ENCODE measurements at regions not wholly inside any gene's neighbourhood (a gene's known extent, or its start where the extent isn't known, plus 50 kb on each side); places are given as distances from the start of the nearest gene placed in this dataset.

DNA sequence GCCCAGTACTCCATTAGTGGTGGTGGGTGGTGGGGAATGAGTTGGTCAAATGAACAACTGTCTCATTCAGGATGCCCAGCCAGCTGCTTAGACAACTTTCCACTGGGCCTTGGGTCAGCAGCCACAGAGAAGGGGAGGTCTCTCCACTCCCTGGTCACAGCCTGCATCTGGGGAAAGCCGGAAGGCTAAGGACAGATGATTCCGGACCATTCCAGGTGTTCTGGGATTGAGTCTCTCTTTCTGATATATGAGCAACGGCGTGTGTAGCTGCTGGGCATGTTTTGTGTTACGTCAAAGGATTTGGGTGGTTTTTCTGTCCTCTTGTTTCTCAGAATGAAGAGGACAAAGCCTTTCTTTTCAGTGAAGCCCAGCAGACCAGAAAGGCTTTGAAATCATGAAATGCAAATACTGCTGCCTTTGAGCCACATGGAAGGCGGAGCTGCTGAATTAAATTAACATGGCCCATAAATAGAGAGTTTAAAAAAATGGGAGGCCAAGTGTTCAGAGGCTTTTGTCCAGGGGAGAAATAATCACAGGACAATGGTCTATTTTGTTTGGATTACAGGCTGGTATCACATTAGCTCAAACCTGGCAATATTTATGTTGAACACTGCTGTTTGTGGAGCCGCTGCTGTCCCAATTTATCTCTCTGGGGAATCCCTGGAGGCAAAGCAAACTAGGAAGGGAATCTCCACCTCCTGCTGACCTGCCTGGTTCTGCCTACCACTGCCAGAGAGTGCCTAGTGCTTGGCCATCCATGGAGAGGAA lies 234.4 kb upstream of the E2F8 start:
- no peaks in the 10 kb centered on the region for H3K4me1 ChIP-seq (ENCODE audit: control insufficient read depth in 1 of 2, extremely low read depth in 1 of 2, insufficient read depth in 2 of 2, low read length in 2 of 2)
- DNase-seq = no peak
- H3K9me3 Mint-ChIP-seq = peaks cover 0 to 3% (median 0%) of the 10 kb centered on the region in 3 donors
- peaks cover 6 to 8% of the 10 kb centered on the region in 2 donors for H3K27me3 Mint-ChIP-seq
- H3K4me3 Mint-ChIP-seq = no peak overlapping the region
- peaks cover 0 to 9% of the 10 kb centered on the region in 2 experiments for H3K27me3 ChIP-seq (replicated peaks in 1 of 2; ENCODE audit: control insufficient read depth in 2 of 2, extremely low read depth in 1 of 2, insufficient read depth in 2 of 2, low read length in 1 of 2)
- ChIA-PET POLR2A (no interaction called here), CTCF (no interaction called here)
- 75% methylated on average over 5 of the region's 7 CpGs for WGBS (ENCODE audit: insufficient coverage)
- ATAC-seq (replicated peaks in 1 of 4) = no peak
- H3K9me3 ChIP-seq = no peaks in the 10 kb centered on the region
- no peak overlapping the region for H3K4me3 ChIP-seq (ENCODE audit: control insufficient read depth in 1 of 2, extremely low read depth in 1 of 2, low read length in 1 of 2)
- no peaks in the 10 kb centered on the region for H3K36me3 Mint-ChIP-seq
- H3K36me3 ChIP-seq (ENCODE audit: control insufficient read depth in 2 of 2, extremely low read depth in 1 of 2, insufficient read depth in 1 of 2, low read length in 1 of 2) = no peaks in the 10 kb centered on the region
- H3K27ac Mint-ChIP-seq = no peak overlapping the region
- H3K4me1 Mint-ChIP-seq = no peaks in the 10 kb centered on the region
- no peak overlapping the region for H3K27ac ChIP-seq (ENCODE audit: low read length)

DNA sequence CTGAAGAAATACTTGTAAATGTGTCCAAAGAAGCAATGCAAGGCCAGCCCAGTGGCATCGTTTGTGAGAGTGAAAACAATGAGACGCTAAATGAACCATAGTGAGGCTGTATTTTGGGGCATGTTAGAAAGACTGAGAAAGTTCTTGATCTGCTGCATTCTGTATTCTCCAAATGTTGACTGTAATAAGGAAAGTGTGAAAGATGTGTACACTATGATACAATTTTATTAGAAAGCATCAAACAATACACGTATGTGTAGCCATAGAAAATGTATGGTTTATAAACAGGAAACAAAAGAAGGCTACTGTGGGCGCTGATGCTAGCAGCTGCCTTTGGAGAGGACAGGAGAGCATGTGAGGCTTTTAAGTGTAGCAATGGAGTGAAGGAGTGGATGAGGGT lies 233.5 kb upstream of the E2F8 start:
- Histone ChIP-seq H3K27ac (ENCODE audit: low read length) (no peak overlapping the region), H3K36me3 (ENCODE audit: control insufficient read depth in 2 of 2, extremely low read depth in 1 of 2, insufficient read depth in 1 of 2, low read length in 1 of 2) (no peaks in the 10 kb centered on the region), H3K4me3 (ENCODE audit: control insufficient read depth in 1 of 2, extremely low read depth in 1 of 2, low read length in 1 of 2) (no peak overlapping the region), H3K27me3 (replicated peaks in 1 of 2; ENCODE audit: control insufficient read depth in 2 of 2, extremely low read depth in 1 of 2, insufficient read depth in 2 of 2, low read length in 1 of 2) (peaks cover 0 to 7% of the 10 kb centered on the region in 2 experiments), H3K4me1 (ENCODE audit: control insufficient read depth in 1 of 2, extremely low read depth in 1 of 2, insufficient read depth in 2 of 2, low read length in 2 of 2) (no peaks in the 10 kb centered on the region), H3K9me3 (no peaks in the 10 kb centered on the region)
- no peak overlapping the region for H3K27ac Mint-ChIP-seq
- no peaks in the 10 kb centered on the region for H3K36me3 Mint-ChIP-seq
- WGBS (ENCODE audit: insufficient coverage) = 78% methylated on average over 3 of the region's 4 CpGs
- peaks cover 6 to 8% of the 10 kb centered on the region in 2 donors for H3K27me3 Mint-ChIP-seq
- ATAC-seq (replicated peaks in 1 of 4) (no peak), DNase-seq (no peak)
- POLR2A ChIA-PET = no interaction called here
- H3K4me1 Mint-ChIP-seq = no peaks in the 10 kb centered on the region
- no peak overlapping the region for H3K4me3 Mint-ChIP-seq
- H3K9me3 Mint-ChIP-seq = peaks cover 0 to 3% (median 0%) of the 10 kb centered on the region in 3 donors
- CTCF ChIA-PET = no interaction called here

DNA sequence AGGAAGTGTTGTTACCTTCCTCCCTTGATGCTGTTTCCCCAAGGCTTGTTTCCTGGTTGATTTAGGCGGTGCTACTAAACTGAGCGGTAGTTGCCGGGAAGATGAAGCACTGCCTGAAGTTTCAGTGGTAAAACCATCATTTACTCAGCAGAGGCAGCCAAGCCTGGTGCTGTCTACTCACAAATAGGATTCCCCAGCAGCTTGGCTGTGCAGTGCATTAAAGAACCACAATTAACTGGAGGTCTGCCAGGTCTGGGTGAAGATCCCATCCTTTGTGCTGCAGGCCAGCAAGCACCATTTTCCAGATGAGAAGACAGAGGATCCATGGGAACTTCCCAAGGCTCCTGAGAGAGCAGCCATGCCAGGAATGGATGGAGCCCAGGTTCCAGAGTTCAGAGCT lies 231.9 kb upstream of the E2F8 start:
- Histone ChIP-seq H3K36me3 (ENCODE audit: control insufficient read depth in 2 of 2, extremely low read depth in 1 of 2, insufficient read depth in 1 of 2, low read length in 1 of 2) (no peaks in the 10 kb centered on the region), H3K4me1 (ENCODE audit: control insufficient read depth in 1 of 2, extremely low read depth in 1 of 2, insufficient read depth in 2 of 2, low read length in 2 of 2) (no peaks in the 10 kb centered on the region)

DNA sequence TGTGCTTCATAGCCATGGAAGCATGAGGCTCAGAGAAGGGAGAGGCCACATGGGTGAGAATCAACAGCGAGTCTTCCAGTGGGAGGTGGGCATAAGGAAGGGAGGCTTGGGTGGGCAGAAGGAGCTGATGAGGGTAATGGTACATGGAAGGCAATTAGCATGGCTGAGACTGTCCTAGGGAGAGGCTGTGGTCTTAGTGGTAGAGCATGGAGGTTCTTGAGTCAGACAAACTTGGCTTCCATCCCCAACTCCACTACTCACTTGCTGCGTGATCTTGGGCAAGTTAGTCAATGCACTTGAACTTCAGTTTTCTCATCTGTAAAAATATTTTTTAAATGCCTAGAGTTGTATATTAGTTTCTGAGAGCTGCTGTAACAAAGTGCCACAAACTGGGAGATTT lies 227.2 kb upstream of the E2F8 start:
- Histone ChIP-seq H3K4me3 (ENCODE audit: control insufficient read depth in 1 of 2, extremely low read depth in 1 of 2, low read length in 1 of 2) (no peak overlapping the region), H3K4me1 (ENCODE audit: control insufficient read depth in 1 of 2, extremely low read depth in 1 of 2, insufficient read depth in 2 of 2, low read length in 2 of 2) (no peaks in the 10 kb centered on the region), H3K27ac (ENCODE audit: low read length) (no peak overlapping the region), H3K27me3 (replicated peaks in 1 of 2; ENCODE audit: control insufficient read depth in 2 of 2, extremely low read depth in 1 of 2, insufficient read depth in 2 of 2, low read length in 1 of 2) (peaks cover 0 to 8% of the 10 kb centered on the region in 2 experiments), H3K36me3 (ENCODE audit: control insufficient read depth in 2 of 2, extremely low read depth in 1 of 2, insufficient read depth in 1 of 2, low read length in 1 of 2) (no peaks in the 10 kb centered on the region), H3K9me3 (no peaks in the 10 kb centered on the region)
- 75% methylated on average over 1 of the region's 2 CpGs for WGBS (ENCODE audit: insufficient coverage)
- ChIA-PET CTCF (no interaction called here), POLR2A (no interaction called here)
- no peak for ATAC-seq (replicated peaks in 1 of 4)
- DNase-seq = no peak
- H3K4me3 Mint-ChIP-seq = no peak overlapping the region
- peaks cover 5 to 9% of the 10 kb centered on the region in 2 donors for H3K27me3 Mint-ChIP-seq
- no peaks in the 10 kb centered on the region for H3K4me1 Mint-ChIP-seq
- no peaks in the 10 kb centered on the region for H3K36me3 Mint-ChIP-seq
- no peak overlapping the region for H3K27ac Mint-ChIP-seq
- no peaks in the 10 kb centered on the region for H3K9me3 Mint-ChIP-seq

More for the DNA sequence above, 231.9 kb upstream of the E2F8 start:
- DNase-seq (no peak), ATAC-seq (replicated peaks in 1 of 4) (no peak)
- ChIA-PET POLR2A (no interaction called here), CTCF (no interaction called here)
- WGBS (ENCODE audit: insufficient coverage) = 29% methylated on average over 3 of the region's 3 CpGs
- H3K27ac Mint-ChIP-seq = no peak overlapping the region
- Histone ChIP-seq H3K9me3 (no peaks in the 10 kb centered on the region), H3K27ac (ENCODE audit: low read length) (no peak overlapping the region), H3K4me3 (ENCODE audit: control insufficient read depth in 1 of 2, extremely low read depth in 1 of 2, low read length in 1 of 2) (no peak overlapping the region), H3K27me3 (replicated peaks in 1 of 2; ENCODE audit: control insufficient read depth in 2 of 2, extremely low read depth in 1 of 2, insufficient read depth in 2 of 2, low read length in 1 of 2) (peaks cover 0 to 10% of the 10 kb centered on the region in 2 experiments)
- no peak overlapping the region for H3K4me3 Mint-ChIP-seq
- H3K9me3 Mint-ChIP-seq = peaks cover 0 to 3% (median 0%) of the 10 kb centered on the region in 3 donors
- peaks cover 3 to 6% of the 10 kb centered on the region in 2 donors for H3K27me3 Mint-ChIP-seq
- no peaks in the 10 kb centered on the region for H3K36me3 Mint-ChIP-seq
- no peaks in the 10 kb centered on the region for H3K4me1 Mint-ChIP-seq

DNA sequence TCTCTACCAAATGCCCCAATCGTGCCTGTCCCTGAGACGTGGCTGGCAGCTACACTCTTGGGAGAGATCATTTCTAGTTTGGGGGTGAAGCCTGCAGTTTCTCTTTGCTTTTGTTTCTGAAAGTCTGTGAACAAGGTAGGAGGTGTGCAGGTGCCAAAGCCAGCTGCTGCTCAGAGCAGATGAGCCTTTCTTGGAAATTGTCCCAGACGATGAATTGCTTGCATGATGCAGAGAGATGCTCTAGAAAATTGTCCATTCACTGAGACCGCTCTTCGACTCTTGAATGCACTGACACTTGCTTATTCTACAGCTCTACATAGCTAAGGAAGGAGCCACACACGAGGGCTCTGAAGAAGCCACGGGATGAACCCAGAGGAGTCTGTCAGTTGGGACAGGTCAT lies 225.6 kb upstream of the E2F8 start:
- Histone ChIP-seq H3K27ac (ENCODE audit: low read length) (no peak overlapping the region), H3K4me1 (ENCODE audit: control insufficient read depth in 1 of 2, extremely low read depth in 1 of 2, insufficient read depth in 2 of 2, low read length in 2 of 2) (no peaks in the 10 kb centered on the region), H3K4me3 (ENCODE audit: control insufficient read depth in 1 of 2, extremely low read depth in 1 of 2, low read length in 1 of 2) (no peak overlapping the region), H3K27me3 (replicated peaks in 1 of 2; ENCODE audit: control insufficient read depth in 2 of 2, extremely low read depth in 1 of 2, insufficient read depth in 2 of 2, low read length in 1 of 2) (peaks cover 0 to 5% of the 10 kb centered on the region in 2 experiments), H3K36me3 (ENCODE audit: control insufficient read depth in 2 of 2, extremely low read depth in 1 of 2, insufficient read depth in 1 of 2, low read length in 1 of 2) (no peaks in the 10 kb centered on the region), H3K9me3 (no peaks in the 10 kb centered on the region)
- H3K4me1 Mint-ChIP-seq = no peaks in the 10 kb centered on the region
- ATAC-seq (replicated peaks in 1 of 4) = no peak
- peaks cover 1 to 8% of the 10 kb centered on the region in 2 donors for H3K27me3 Mint-ChIP-seq
- no peaks in the 10 kb centered on the region for H3K9me3 Mint-ChIP-seq
- CTCF ChIA-PET = no interaction called here
- no peaks in the 10 kb centered on the region for H3K36me3 Mint-ChIP-seq
- POLR2A ChIA-PET = no interaction called here
- DNase-seq = no peak
- no peak overlapping the region for H3K4me3 Mint-ChIP-seq
- whole genome bisulfite sequencing (ENCODE audit: insufficient coverage) = 63% methylated on average over 3 of the region's 7 CpGs
- no peak overlapping the region for H3K27ac Mint-ChIP-seq

DNA sequence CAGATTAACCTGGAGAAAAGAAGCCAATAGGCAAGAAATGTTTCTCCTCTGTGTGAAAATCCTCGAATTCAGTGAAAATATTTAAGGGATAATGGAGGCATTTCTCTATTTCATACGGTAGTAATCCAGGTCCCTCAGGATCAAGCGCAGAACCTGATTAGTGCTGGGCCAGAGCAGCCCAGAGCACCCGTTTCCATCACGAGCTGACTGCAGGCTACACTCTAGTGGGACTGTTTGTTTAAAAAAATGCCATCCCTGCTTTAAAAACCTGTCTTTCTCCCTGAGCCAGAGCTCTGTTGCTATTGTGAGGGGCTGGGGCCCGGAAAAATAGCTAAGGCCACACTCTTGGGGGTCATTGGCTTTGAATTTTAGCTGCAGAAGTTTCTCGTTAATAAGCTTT lies 223.2 kb upstream of the E2F8 start:
- no peak for ATAC-seq (replicated peaks in 1 of 4)

More for the DNA sequence above, 223.2 kb upstream of the E2F8 start:
- H3K27me3 Mint-ChIP-seq = peaks cover 1 to 15% of the 10 kb centered on the region in 2 donors
- 67% methylated on average over 6 of the region's 7 CpGs for WGBS (ENCODE audit: insufficient coverage)
- Histone ChIP-seq H3K4me3 (ENCODE audit: control insufficient read depth in 1 of 2, extremely low read depth in 1 of 2, low read length in 1 of 2) (no peak overlapping the region), H3K36me3 (ENCODE audit: control insufficient read depth in 2 of 2, extremely low read depth in 1 of 2, insufficient read depth in 1 of 2, low read length in 1 of 2) (no peaks in the 10 kb centered on the region), H3K27ac (ENCODE audit: low read length) (no peak overlapping the region), H3K9me3 (no peaks in the 10 kb centered on the region), H3K4me1 (ENCODE audit: control insufficient read depth in 1 of 2, extremely low read depth in 1 of 2, insufficient read depth in 2 of 2, low read length in 2 of 2) (no peaks in the 10 kb centered on the region), H3K27me3 (replicated peaks in 1 of 2; ENCODE audit: control insufficient read depth in 2 of 2, extremely low read depth in 1 of 2, insufficient read depth in 2 of 2, low read length in 1 of 2) (peaks cover 0 to 7% of the 10 kb centered on the region in 2 experiments)
- no peaks in the 10 kb centered on the region for H3K4me1 Mint-ChIP-seq
- H3K9me3 Mint-ChIP-seq = no peaks in the 10 kb centered on the region
- H3K27ac Mint-ChIP-seq = no peak overlapping the region
- ChIA-PET POLR2A (no interaction called here), CTCF (no interaction called here)
- no peak overlapping the region for H3K4me3 Mint-ChIP-seq
- H3K36me3 Mint-ChIP-seq = no peaks in the 10 kb centered on the region
- no peak for DNase-seq
